Fibroblast of skin of left quadriceps (primary cell): ENCODE measurements at regions not wholly inside any gene's neighbourhood (a gene's known extent, or its start where the extent isn't known, plus 50 kb on each side); places are given as distances from the start of the nearest gene placed in this dataset.
A peak's percentile ranks its signal among the peaks of the same experiment; 100 is the strongest.
"Not testable (repeated sequence)": the region's sequence is repeated elsewhere in the genome, so short reads cannot be mapped to it uniquely, and the experiment has no call there.

Experiments used
- DNase-seq, 2 experiments: peaks; one replicate each; pipeline ENCODE4 v3.0.0-alpha.2; 2013; ENCODE audit warnings: low read depth in 2 of 2

DNA sequence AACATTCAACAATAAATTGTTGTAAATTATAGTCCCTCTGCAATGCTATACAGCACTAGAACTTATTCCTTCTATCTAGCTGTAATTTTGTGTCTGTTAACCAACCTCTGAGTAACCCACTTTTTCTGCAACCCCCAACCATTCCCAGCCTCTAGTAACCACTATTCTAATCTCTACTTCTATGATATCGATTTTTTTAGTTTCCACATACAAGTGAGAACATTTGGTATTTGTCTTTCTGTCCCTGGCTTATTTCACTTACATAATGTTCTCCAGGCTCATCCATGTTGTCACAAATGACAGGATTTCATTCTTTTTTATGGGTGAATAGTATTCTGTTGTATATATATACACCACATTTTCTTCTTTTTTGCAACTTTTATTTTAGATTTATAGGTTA lies 147.6 kb downstream of the MAIP1 start:
- DNase-seq = no peak

DNA sequence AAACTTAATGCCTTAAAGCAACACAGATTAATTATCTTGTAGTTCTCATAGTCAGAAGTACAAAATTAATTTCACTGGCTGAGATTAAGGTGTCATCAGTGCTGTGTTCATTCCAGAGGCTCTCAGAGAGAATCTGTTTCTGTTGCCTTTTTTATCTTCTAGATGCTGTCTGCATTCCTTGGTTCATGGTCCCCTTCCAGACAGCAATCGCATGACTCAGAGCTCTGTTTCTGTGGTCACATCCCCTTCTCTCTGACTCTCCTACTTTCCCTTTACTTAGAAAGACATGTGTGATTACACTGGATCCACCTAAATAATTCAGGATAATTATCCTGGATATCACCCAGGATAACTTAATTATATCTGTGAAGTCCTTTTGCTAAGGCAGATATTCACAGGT lies 148.6 kb downstream of the MAIP1 start:
- DNase-seq = no peak

- DNase-seq = no peak
Observed at GRCh38 chr2:200107514-200108217, 152.3 kb downstream of the MAIP1 start.

- no peak for DNase-seq
Observed at GRCh38 chr2:200109421-200109820, 154.0 kb downstream of the MAIP1 start.

- DNase-seq = no peak
Observed at GRCh38 chr2:200110381-200110780, 155.0 kb downstream of the MAIP1 start.

DNA sequence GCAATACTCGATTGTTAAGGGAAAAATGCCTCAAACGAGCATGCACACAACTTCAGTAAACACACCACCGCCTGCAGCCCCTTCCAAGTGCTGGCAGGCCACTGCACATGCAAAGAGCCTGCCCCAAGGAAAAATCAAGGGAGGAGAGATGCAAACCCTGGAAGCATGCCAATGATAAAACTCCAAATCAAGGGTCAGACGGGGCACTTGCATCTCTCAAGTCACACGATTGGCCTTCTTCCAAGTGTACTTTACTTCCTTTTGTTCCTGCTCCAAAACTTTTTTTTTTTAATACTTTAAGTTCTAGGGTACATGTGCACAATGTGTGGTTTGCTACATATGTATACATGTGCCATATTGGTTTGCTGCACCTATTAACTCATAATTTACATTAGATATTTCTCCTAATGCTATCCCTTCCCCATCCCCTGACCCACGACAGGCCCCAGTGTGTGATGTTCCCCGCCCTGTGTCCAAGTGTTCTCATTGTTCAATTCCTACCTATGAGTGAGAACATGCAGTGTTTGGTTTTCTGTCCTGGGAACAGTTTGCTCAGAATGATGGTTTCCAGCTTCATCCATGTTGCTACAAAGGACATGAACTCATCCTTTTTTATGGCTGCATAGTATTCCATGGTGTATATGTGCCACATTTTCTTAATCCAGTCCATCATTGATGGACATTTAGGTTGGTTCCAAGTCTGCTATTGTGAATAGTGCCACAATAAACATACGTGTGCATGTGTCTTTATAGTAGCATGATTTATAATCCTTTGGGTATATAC lies 157.8 kb downstream of the MAIP1 start:
- not testable (repeated sequence) for DNase-seq

- no peak for DNase-seq
Observed at GRCh38 chr2:200119236-200119635, 163.9 kb downstream of the MAIP1 start.

DNA sequence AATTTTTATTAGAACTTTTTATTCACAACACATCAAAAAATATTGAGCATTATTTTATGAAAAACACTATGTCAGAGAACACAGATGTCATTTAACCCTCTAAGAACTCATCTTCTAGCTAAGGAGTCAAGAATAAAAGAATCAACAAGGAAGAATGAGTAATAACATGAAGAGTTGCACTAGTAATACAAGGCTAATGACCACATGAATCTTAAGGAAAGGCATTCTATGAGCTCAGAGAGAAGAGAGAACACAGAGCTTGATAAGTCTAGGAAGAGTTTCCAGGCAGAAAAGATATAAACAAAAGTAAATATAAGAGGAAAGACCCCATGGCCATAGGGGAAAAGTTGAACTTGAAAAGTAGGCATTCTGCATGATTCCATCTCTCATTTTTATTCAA lies 166.5 kb downstream of the MAIP1 start:
- DNase-seq = no peak

- no peak for DNase-seq
Observed at GRCh38 chr2:200122683-200123082, 167.3 kb downstream of the MAIP1 start.

GRCh38 chr2:200124665-200125368 lies 169.4 kb downstream of the MAIP1 start:
- DNase-seq = not testable (repeated sequence)

DNA sequence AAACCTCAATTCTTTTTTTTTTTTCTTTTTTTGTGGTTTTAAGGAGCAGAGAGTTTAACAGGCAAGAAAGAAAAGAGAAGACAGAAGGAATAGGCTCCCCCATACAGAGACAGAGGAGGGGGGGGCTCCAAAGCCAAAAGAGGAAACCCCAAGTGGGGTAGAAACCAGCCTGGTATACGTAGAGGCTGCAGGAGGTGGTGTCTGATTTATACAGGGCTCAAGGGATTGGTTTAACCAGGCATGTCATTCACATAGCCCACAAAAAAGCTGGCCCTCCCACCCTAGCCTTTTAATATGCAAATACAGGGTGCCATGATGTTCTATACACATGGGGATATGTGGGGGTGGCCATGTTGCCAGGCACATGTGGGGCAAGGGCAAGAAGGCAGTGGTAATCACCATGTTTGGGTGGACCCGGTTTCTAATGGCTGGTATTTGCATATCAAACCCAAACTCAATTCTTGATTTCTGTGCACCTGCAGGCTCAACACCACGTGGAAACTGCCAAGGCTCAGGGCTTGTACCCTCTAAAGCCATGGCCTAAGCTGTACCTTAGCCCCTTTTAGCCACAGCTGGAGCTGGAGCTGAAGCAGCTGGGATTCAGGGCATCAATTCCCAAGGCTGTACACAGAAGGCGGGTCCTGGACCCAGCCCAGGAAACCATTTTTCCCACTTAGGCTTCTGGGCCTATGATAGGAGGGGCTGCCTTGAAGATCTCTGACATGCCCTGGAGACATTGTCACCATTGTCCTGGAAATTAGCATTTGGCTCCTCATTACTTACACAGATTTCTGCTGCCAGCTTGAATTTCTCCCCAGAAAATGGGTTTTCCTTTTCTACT lies 170.3 kb downstream of the MAIP1 start:
- DNase-seq = no peak

DNA sequence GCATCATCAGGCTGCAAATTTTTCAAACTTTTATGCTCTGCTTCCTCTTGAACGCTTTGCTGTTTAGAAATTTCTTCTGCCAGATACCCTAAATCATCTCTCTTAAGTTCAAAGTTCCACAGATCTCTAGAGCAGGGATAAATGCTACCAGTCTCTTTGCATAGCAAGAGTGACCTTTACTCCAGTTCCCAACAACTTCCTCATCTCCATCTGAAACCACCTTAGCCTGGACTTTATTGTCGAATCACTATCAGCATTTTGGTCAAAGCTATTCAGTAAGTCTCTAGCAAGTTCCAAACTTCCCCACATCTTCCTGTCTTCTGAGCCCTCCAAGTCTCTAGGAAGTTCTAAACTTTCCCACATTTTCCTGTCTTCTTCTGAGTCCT lies 170.9 kb downstream of the MAIP1 start:
- not testable (repeated sequence) for DNase-seq

DNA sequence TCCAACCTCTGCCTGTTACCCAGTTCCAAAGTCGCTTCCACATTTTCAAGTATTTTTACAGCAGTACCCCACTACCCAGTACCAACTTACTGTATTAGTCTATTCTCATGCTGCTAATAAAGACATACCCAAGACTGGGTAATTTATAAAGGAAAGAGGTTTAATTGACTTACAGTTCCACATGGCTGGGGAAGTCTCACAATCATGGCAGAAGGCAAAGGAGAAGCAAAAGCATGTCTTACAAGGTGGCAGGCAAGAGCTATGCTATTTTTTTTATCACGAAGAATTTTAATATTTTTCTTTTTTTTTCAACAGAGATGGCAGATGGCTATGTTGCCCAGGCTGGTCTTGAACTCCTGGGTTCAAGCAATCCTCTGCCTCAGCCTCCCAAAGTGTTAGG lies 171.3 kb downstream of the MAIP1 start:
- not testable (repeated sequence) for DNase-seq

DNA sequence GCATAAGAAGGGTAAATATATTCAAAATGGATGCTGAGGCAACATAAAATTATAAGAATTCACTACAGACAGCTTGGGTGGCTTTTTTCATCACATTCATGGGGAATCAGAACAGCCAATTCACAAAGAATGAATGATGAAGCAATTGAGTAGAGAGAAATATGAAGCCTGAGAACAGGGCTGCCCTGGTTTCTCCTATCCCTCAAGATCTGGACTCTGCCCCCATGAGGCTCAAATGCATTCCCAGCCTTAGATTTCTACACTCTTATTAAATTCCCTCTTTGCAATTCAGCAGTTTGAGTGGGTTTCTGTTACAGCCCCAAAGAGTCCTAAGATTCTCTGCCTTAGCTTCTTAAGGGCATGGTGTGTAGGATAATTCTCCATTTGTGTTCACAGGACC lies 172.5 kb downstream of the MAIP1 start:
- DNase-seq = peak; percentile 54 to 58

DNA sequence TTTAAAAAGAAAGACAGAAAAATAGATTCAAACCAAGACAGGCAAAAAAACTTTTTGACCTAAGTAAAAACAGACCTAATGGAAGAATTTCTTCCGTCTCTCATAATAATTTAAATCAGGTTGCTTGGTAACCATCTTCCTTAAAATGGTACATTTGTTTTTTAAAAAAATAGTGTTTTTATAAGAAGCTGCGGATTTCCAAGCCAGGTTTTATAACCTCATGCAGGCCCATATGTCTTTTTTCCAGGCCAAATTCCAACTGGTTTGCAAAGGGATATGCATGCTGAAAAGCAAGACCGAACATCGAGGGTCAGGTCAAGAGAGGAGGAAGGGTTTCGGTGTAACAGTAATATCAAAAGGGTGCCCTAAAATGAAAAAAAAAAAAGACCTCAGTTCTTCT lies 172.9 kb downstream of the MAIP1 start:
- DNase-seq = no peak

GRCh38 chr2:200129721-200130462 lies 174.5 kb downstream of the MAIP1 start:
- no peak for DNase-seq

DNA sequence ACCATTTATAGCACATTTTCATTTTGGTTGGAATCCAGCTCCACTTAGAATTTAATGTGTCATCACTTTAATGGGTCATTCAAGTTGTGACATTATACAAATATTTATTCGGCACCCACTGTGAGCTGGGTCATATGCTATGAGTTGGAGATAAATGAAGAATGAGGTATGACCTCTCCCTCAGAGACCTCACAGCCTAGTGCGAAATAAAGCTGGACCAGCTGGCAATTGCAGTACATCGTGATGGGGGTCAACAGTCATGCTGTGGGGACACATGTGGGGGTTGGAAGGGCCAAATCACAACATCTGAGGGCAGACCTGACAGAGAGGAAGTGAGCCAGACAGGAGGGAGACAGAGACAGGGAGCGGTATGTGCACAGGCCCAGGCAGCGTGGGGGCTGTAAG lies 175.4 kb downstream of the MAIP1 start:
- DNase-seq = no peak

DNA sequence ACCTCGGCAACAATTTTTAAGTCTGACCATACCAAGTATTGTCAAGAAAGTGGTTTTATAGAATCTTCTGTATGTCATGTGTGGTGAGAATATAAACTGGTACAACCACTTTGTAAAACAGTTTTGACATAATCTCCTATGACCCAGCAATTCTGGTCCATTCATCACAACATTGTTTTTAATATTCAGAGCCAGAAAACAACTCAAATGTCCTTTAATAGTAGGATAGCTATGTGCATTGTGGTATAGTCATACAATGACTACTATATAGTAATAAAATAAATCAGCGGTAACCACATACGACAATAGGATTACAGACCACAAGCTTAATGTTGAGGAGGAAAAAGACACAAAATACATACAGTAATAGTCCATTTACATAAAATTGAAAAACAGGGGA lies 175.2 kb upstream of the SPATS2L start:
- no peak for DNase-seq

- DNase-seq = no peak
Observed at GRCh38 chr2:200135082-200135481, 171.4 kb upstream of the SPATS2L start.

DNA sequence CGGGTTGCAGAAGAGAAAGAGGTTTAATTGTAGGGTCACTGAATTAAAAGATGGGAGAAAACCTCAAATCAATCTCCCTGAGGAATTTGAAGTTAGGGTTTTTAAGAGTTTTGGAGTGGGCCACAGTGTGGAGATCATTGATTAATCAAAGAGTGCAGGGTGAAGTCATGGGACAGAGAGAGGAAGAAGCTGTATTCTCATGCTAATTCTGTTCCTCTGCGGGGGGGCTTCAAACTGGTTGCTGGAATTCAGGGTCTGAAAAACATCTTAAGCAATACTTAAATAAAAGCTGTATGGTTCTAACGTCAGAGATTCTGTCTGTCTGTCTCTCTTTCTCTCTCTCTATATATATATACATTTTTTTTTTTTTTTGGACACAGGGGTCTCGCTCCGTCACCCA lies 169.8 kb upstream of the SPATS2L start:
- no peak for DNase-seq

GRCh38 chr2:200137271-200137670 lies 169.2 kb upstream of the SPATS2L start:
- DNase-seq = no peak
